ENCODE measurements at regions not wholly inside any gene's neighbourhood (a gene's known extent, or its start where the extent isn't known, plus 50 kb on each side); places are given as distances from the start of the nearest gene placed in this dataset.

- H3K27ac ChIP-seq (ENCODE audit: low read length): no peak overlapping the region
- no peaks in the 10 kb centered on the region for H3K9me3 ChIP-seq (ENCODE audit: low read length)
- no peaks in the 10 kb centered on the region for H3K9me2 ChIP-seq (ENCODE audit: insufficient read depth, low read length)
- H3K36me3 ChIP-seq (ENCODE audit: insufficient read depth, low read length): no peaks in the 10 kb centered on the region
- no peaks in the 10 kb centered on the region for H4K20me1 ChIP-seq (ENCODE audit: insufficient read depth)
- H3F3A ChIP-seq (ENCODE audit: insufficient read depth, low read length, poor library complexity, severe bottlenecking): no peaks in the 10 kb centered on the region
- H3K27me3 ChIP-seq (ENCODE audit: insufficient read depth, low read depth, low read length): no peaks in the 10 kb centered on the region
- no peaks in the 10 kb centered on the region for H3K79me2 ChIP-seq (replicated peaks; ENCODE audit: insufficient read depth, low read length)
- no peak for TF ChIP-seq POLR2AphosphoS5 (IDR thresholded peaks at IDR 0.05)
- TF ChIP-seq EZH2 (IDR thresholded peaks at IDR 0.05; ENCODE audit: borderline replicate concordance, insufficient read depth, low read length, poor library complexity, severe bottlenecking): no peak
- H3K4me3 ChIP-seq (ENCODE audit: low read length): no peak overlapping the region
- H3K4me2 ChIP-seq (ENCODE audit: low read length): no peak overlapping the region
- H3K9ac ChIP-seq (ENCODE audit: low read length): no peak overlapping the region
- H2AFZ ChIP-seq (ENCODE audit: low read depth, low read length): no peak overlapping the region
Observed at GRCh38 chr2:236884569-236885175, 201.0 kb upstream of the COPS8 start.

- no peaks in the 10 kb centered on the region for H3K9me2 ChIP-seq (ENCODE audit: insufficient read depth, low read length)
Observed at GRCh38 chr2:236886456-236886855, 199.2 kb upstream of the COPS8 start.

GRCh38 chr2:236887531-236887930 lies 198.2 kb upstream of the COPS8 start:
- H3K9ac ChIP-seq (ENCODE audit: low read length): no peak overlapping the region
- H3K27me3 ChIP-seq (ENCODE audit: insufficient read depth, low read depth, low read length): no peaks in the 10 kb centered on the region
- H3K9me2 ChIP-seq (ENCODE audit: insufficient read depth, low read length): no peaks in the 10 kb centered on the region
- TF ChIP-seq CTCF (IDR thresholded peaks at IDR 0.05; ENCODE audit: poor library complexity, severe bottlenecking): no peak
- TF ChIP-seq TAF1 (IDR thresholded peaks at IDR 0.05; ENCODE audit: low read depth): no peak
- TF ChIP-seq POLR2AphosphoS5 (IDR thresholded peaks at IDR 0.05): no peak
- TF ChIP-seq EP300 (conservative IDR thresholded peaks at IDR 0.05; ENCODE audit: poor library complexity, severe bottlenecking): no peak
- no peak overlapping the region for H2AFZ ChIP-seq (ENCODE audit: low read depth, low read length)
- no peak overlapping the region for H3K4me2 ChIP-seq (ENCODE audit: low read length)
- no peak overlapping the region for H3K4me3 ChIP-seq (ENCODE audit: low read length)
- no peaks in the 10 kb centered on the region for H3K9me3 ChIP-seq (ENCODE audit: low read length)
- H3K79me2 ChIP-seq (replicated peaks; ENCODE audit: insufficient read depth, low read length): no peaks in the 10 kb centered on the region
- H3K27ac ChIP-seq (ENCODE audit: low read length): no peak overlapping the region
- no peaks in the 10 kb centered on the region for H4K20me1 ChIP-seq (ENCODE audit: insufficient read depth)
- no peaks in the 10 kb centered on the region for H3K36me3 ChIP-seq (ENCODE audit: insufficient read depth, low read length)
- H3F3A ChIP-seq (ENCODE audit: insufficient read depth, low read length, poor library complexity, severe bottlenecking): no peaks in the 10 kb centered on the region

More at GRCh38 chr2:236886456-236886855, 199.2 kb upstream of the COPS8 start:
- no peaks in the 10 kb centered on the region for H3K36me3 ChIP-seq (ENCODE audit: insufficient read depth, low read length)
- no peak overlapping the region for H3K27ac ChIP-seq (ENCODE audit: low read length)
- H3F3A ChIP-seq (ENCODE audit: insufficient read depth, low read length, poor library complexity, severe bottlenecking): no peaks in the 10 kb centered on the region
- TF ChIP-seq POLR2AphosphoS5 (IDR thresholded peaks at IDR 0.05): no peak
- no peak for TF ChIP-seq RAD21 (conservative IDR thresholded peaks at IDR 0.05)
- TF ChIP-seq TAF1 (IDR thresholded peaks at IDR 0.05; ENCODE audit: low read depth): no peak
- TF ChIP-seq MXI1 (conservative IDR thresholded peaks at IDR 0.05; ENCODE audit: poor library complexity, severe bottlenecking): no peak
- H3K4me2 ChIP-seq (ENCODE audit: low read length): no peak overlapping the region
- H2AFZ ChIP-seq (ENCODE audit: low read depth, low read length): no peak overlapping the region
- H3K4me3 ChIP-seq (ENCODE audit: low read length): no peak overlapping the region
- H3K9me3 ChIP-seq (ENCODE audit: low read length): no peaks in the 10 kb centered on the region
- H3K9ac ChIP-seq (ENCODE audit: low read length): no peak overlapping the region
- H3K27me3 ChIP-seq (ENCODE audit: insufficient read depth, low read depth, low read length): no peaks in the 10 kb centered on the region
- no peaks in the 10 kb centered on the region for H3K79me2 ChIP-seq (replicated peaks; ENCODE audit: insufficient read depth, low read length)
- H4K20me1 ChIP-seq (ENCODE audit: insufficient read depth): no peaks in the 10 kb centered on the region

Data from neural cell (in vitro differentiated cells).